ENCODE measurements at regions not wholly inside any gene's neighbourhood (a gene's known extent, or its start where the extent isn't known, plus 50 kb on each side); places are given as distances from the start of the nearest gene placed in this dataset.

GRCh38 chr3:3468596-3468995 lies 289.1 kb upstream of the CRBN start:
- Histone ChIP-seq H3K36me3 (no peaks in the 10 kb centered on the region), H3K9me3 (no peaks in the 10 kb centered on the region), H3K27me3 (replicated peaks in 1 of 7) (no peaks in the 10 kb centered on the region), H3K27ac (no peak overlapping the region), H3K4me1 (no peaks in the 10 kb centered on the region), H3K4me3 (no peak overlapping the region)
- WGBS, 5 donors, result 80 to 84% (median 82%) methylated on average over 2 of the region's 2 CpGs
- intact Hi-C loops (cut with DNase I; ENCODE audit: low total_unique reads), result no loop called here
- DNase-seq, result no peak
- TF ChIP-seq, protein P1, sequence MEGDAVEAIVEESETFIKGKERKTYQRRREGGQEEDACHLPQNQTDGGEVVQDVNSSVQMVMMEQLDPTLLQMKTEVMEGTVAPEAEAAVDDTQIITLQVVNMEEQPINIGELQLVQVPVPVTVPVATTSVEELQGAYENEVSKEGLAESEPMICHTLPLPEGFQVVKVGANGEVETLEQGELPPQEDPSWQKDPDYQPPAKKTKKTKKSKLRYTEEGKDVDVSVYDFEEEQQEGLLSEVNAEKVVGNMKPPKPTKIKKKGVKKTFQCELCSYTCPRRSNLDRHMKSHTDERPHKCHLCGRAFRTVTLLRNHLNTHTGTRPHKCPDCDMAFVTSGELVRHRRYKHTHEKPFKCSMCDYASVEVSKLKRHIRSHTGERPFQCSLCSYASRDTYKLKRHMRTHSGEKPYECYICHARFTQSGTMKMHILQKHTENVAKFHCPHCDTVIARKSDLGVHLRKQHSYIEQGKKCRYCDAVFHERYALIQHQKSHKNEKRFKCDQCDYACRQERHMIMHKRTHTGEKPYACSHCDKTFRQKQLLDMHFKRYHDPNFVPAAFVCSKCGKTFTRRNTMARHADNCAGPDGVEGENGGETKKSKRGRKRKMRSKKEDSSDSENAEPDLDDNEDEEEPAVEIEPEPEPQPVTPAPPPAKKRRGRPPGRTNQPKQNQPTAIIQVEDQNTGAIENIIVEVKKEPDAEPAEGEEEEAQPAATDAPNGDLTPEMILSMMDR (IDR thresholded peaks at IDR 0.05 in 8 of 11, conservative IDR thresholded peaks at IDR 0.05 in 3 of 11), result no peak
- TF ChIP-seq POLR2A (IDR thresholded peaks at IDR 0.05) (no peak), POLR2AphosphoS5 (IDR thresholded peaks at IDR 0.05) (no peak)

DNA sequence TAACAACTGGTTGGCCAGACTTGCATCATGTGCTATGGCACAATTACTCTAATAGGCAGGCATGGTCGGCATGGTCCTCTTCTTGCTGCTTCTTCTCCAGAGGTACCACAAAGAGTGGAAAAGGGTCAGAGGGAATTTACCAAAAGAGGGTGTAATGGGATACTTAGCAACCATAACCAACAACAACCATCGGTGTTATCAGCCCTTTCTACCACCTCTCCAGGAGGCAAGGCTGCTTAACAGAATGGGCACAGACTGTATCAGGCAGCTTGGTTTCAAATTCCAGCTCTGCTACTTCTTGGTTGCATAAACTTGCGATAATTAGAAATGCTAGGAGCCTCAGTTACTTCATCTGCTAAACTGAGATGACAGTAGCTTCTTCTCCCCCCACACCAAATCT lies 284.6 kb upstream of the CRBN start:
- no peaks in the 10 kb centered on the region for H3K27me3 ChIP-seq (replicated peaks in 1 of 7)
- H3K36me3 ChIP-seq, result no peaks in the 10 kb centered on the region
- no peak for DNase-seq
- TF ChIP-seq, protein P1 (IDR thresholded peaks at IDR 0.05 in 8 of 11, conservative IDR thresholded peaks at IDR 0.05 in 3 of 11), result no peak
- TF ChIP-seq POLR2A (IDR thresholded peaks at IDR 0.05) (no peak), POLR2AphosphoS5 (IDR thresholded peaks at IDR 0.05) (no peak)
- H3K4me3 ChIP-seq, result no peak overlapping the region
- 69 to 93% (median 85%) methylated on average over 3 of the region's 3 CpGs for WGBS, 5 donors
- no peaks in the 10 kb centered on the region for H3K4me1 ChIP-seq
- intact Hi-C loops (cut with DNase I; ENCODE audit: low total_unique reads), result no loop called here
- H3K27ac ChIP-seq, result no peak overlapping the region
- H3K9me3 ChIP-seq, result no peaks in the 10 kb centered on the region

DNA sequence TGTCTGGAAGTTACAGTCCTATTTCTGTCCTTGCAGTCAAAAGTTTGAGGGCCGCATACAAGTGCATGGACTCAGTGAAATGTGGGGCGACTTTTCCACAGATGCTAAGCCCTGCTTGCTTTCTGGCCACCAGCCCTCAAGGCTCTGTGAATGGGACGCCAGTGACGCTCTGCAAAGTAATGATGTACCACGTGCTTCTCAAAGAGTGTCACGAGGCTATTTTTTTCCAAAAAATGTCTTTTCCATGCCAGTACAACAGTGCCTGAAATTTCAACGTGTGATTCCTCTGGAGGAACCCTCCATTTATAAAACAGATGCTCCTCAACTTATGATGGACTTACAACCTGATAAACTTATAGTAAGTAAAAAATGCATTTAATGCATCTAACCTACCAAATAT lies 281.8 kb upstream of the CRBN start:
- H3K27me3 ChIP-seq (replicated peaks in 1 of 7), result no peaks in the 10 kb centered on the region
- no peak for TF ChIP-seq POLR2A (IDR thresholded peaks at IDR 0.05)
- no peak for TF ChIP-seq POLR2AphosphoS5 (IDR thresholded peaks at IDR 0.05)
- TF ChIP-seq, protein P1 (IDR thresholded peaks at IDR 0.05 in 8 of 11, conservative IDR thresholded peaks at IDR 0.05 in 3 of 11), result no peak
- intact Hi-C loops (cut with DNase I; ENCODE audit: low total_unique reads), result no loop called here
- DNase-seq, result no peak
- WGBS, 5 donors, result 81 to 90% (median 86%) methylated on average over 7 of the region's 7 CpGs
- H3K4me3 ChIP-seq, result no peak overlapping the region
- H3K9me3 ChIP-seq, result peaks cover 0 to 4% (median 0%) of the 10 kb centered on the region in 8 donors
- no peaks in the 10 kb centered on the region for H3K36me3 ChIP-seq
- no peaks in the 10 kb centered on the region for H3K4me1 ChIP-seq
- no peak overlapping the region for H3K27ac ChIP-seq

DNA sequence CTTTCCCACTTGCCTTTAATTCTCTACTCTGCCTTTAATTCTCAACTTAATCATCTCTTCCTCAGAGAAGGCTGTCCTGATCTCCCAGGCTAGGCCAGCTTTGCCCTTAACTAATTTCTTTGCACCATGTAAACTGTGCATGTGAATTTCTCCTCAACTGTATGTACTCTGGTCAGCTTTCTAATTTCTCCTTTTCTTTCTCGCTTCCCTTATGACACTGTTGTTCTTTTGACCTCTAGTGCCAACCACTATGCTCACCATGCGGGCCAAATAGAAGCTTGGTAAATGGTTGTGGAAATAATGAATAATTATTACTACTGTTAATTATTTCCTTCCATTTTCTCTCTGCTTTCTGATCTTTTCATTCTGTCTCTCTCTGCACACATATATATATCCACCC lies 269.0 kb upstream of the CRBN start:
- WGBS, 5 donors, result 83 to 93% (median 90%) methylated on average over 2 of the region's 2 CpGs

More for the DNA sequence above, 269.0 kb upstream of the CRBN start:
- no peak overlapping the region for H3K27ac ChIP-seq
- no peak for DNase-seq
- no peaks in the 10 kb centered on the region for H3K36me3 ChIP-seq
- intact Hi-C loops (cut with DNase I; ENCODE audit: low total_unique reads), result no loop called here
- peaks cover 0 to 5% (median 0%) of the 10 kb centered on the region in 8 donors for H3K9me3 ChIP-seq
- no peak overlapping the region for H3K4me3 ChIP-seq
- no peaks in the 10 kb centered on the region for H3K27me3 ChIP-seq (replicated peaks in 1 of 7)
- no peaks in the 10 kb centered on the region for H3K4me1 ChIP-seq
- TF ChIP-seq POLR2AphosphoS5 (IDR thresholded peaks at IDR 0.05) (no peak), POLR2A (IDR thresholded peaks at IDR 0.05) (no peak)
- TF ChIP-seq, protein P1 (IDR thresholded peaks at IDR 0.05 in 8 of 11, conservative IDR thresholded peaks at IDR 0.05 in 3 of 11), result no peak
